Loucy (cell line): ENCODE measurements at regions not wholly inside any gene's neighbourhood (a gene's known extent, or its start where the extent isn't known, plus 50 kb on each side); places are given as distances from the start of the nearest gene placed in this dataset.

Experiments
- EZH2phosphoT487 ChIP-seq: fragments of 200-600 bp; IDR thresholded peaks from 2 replicates; pipeline ENCODE4 v1.6.1; 2018; ENCODE audit warnings: antibody characterized with exemption, mild to moderate bottlenecking, moderate library complexity, borderline replicate concordance
- TF ChIP-seq, protein P1 (sequence below): fragments of 200-600 bp; sonication (generic); conservative IDR thresholded peaks from 2 replicates; pipeline ENCODE4 v1.5.1; 2014; ENCODE audit warnings: mild to moderate bottlenecking, antibody characterized with exemption, low read length

- TF ChIP-seq, protein P1, sequence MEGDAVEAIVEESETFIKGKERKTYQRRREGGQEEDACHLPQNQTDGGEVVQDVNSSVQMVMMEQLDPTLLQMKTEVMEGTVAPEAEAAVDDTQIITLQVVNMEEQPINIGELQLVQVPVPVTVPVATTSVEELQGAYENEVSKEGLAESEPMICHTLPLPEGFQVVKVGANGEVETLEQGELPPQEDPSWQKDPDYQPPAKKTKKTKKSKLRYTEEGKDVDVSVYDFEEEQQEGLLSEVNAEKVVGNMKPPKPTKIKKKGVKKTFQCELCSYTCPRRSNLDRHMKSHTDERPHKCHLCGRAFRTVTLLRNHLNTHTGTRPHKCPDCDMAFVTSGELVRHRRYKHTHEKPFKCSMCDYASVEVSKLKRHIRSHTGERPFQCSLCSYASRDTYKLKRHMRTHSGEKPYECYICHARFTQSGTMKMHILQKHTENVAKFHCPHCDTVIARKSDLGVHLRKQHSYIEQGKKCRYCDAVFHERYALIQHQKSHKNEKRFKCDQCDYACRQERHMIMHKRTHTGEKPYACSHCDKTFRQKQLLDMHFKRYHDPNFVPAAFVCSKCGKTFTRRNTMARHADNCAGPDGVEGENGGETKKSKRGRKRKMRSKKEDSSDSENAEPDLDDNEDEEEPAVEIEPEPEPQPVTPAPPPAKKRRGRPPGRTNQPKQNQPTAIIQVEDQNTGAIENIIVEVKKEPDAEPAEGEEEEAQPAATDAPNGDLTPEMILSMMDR: no peak
- no peak for TF ChIP-seq EZH2phosphoT487
Measured at GRCh38 chr5:35420200-35420599, 189.9 kb upstream of the PRLR start.
